C4-2B (cell line): ENCODE measurements at regions not wholly inside any gene's neighbourhood (a gene's known extent, or its start where the extent isn't known, plus 50 kb on each side); places are given as distances from the start of the nearest gene placed in this dataset.

Source experiments
- H3K27ac ChIP-seq: fragments of 450-650 bp; 2 replicates; pipeline ENCODE4 v1.5.1; 2017
- ZFX ChIP-seq: fragments of 450-650 bp; IDR thresholded peaks from 2 replicates; pipeline ENCODE4 v1.6.1; 2017
- TF ChIP-seq, protein P1 (sequence below): fragments of 450-650 bp; conservative IDR thresholded peaks from 2 replicates; pipeline ENCODE4 v1.5.1; 2017; ENCODE audit warnings: mild to moderate bottlenecking

DNA sequence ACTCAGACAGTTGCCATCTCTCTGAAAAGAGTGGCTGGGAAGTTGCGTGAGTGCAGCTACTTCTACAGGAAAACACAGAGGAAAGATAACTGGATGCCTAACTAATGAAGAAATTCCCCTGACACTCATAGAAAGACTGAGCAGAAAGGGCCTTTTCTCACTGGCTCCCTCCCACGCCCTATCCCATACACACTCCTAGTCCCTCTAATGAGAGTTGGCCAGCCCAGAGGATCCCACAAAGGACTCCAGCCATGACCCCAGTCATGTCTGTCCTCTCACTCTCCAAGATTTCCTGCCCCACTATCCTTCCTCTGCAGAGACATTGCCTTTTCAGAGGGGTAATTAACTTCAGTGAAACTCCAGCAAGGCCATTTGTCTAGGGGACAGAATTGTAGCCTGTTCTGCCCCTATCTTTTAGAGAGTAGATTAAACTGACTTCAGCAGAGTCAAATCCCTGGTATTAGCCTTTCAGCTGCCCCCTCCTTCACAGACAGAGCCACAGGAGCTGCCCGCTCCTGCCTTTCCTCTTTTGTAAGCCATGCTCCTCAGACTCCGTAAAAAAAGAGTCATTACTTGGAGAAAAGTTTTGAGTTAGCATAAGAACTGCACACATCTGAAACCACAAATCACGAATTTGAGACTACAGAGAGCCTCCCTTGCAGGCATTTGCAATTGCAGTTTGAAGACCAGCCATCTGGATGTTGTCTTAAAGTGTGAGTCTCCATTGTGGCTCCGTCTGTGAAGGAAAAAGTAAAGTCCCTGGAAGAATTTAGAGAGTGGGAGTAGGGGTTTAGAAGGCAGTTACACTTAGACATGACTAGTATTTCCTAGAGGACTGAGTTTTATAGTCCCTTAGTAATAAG lies 129.1 kb upstream of the SEMA6D start:
- TF ChIP-seq, protein P1, sequence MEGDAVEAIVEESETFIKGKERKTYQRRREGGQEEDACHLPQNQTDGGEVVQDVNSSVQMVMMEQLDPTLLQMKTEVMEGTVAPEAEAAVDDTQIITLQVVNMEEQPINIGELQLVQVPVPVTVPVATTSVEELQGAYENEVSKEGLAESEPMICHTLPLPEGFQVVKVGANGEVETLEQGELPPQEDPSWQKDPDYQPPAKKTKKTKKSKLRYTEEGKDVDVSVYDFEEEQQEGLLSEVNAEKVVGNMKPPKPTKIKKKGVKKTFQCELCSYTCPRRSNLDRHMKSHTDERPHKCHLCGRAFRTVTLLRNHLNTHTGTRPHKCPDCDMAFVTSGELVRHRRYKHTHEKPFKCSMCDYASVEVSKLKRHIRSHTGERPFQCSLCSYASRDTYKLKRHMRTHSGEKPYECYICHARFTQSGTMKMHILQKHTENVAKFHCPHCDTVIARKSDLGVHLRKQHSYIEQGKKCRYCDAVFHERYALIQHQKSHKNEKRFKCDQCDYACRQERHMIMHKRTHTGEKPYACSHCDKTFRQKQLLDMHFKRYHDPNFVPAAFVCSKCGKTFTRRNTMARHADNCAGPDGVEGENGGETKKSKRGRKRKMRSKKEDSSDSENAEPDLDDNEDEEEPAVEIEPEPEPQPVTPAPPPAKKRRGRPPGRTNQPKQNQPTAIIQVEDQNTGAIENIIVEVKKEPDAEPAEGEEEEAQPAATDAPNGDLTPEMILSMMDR, result no peak
- no peak for TF ChIP-seq ZFX
- H3K27ac ChIP-seq, result no peak overlapping the region

DNA sequence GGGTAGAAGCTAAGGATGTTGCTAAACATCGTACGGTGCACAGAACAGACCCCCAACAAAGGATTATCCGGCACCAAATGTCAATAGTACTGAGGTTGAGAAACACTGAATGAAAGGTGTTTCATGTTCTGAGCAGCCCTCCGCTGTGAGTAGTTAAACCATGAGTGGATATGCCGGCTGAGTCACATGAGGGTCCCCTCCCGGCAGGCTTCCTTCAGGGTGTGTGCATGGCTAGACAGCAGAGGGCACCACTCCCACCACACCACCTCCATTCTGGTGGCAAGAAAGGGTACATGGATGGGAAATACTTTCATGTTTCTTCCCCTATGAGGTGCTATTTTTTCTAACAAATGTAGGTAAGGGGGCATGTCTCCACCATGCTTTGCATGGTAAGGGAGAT lies 128.3 kb upstream of the SEMA6D start:
- no peak overlapping the region for H3K27ac ChIP-seq
- TF ChIP-seq ZFX, result no peak
- TF ChIP-seq, protein P1, result no peak

DNA sequence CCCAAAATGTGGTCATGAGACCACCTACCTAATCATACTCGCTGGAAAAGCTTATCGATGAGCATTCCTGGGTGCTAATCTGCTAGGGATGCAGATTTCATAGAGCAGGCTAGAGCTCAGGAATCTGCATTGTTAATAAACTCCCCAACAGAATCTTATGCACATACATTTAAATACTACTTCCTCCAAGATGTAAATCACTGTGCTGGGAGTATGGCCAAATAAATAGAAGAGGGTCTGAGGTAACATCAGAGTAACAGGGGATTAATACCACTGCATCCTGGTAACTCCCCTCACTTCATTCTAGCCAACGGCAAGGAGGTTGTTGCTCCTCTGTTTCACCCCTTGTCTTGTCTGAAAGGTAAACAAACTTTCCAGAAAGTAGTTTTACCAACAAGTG lies 118.3 kb upstream of the SEMA6D start:
- TF ChIP-seq ZFX, result no peak
- TF ChIP-seq, protein P1, result no peak
- H3K27ac ChIP-seq, result no peak overlapping the region

DNA sequence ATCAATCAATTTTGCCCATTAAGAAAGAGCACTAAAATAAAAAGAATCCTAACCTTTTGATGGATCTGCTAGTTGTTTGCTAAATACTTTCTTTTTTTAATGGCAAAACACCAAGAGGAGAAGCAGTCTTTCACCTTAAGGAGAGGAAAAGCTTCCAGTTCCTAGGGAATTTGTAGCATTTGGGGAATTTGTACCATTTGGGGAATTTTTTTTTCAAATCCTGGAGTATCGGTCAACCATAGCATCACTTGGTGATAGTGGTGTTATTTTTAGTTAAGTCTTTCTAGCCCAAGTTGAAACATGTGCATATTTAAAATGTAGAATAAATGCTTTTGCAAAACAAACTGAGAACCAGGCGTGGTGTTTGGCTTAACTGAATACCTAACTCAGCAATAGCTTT lies 117.5 kb upstream of the SEMA6D start:
- no peak for TF ChIP-seq ZFX
- TF ChIP-seq, protein P1, result no peak
- no peak overlapping the region for H3K27ac ChIP-seq

DNA sequence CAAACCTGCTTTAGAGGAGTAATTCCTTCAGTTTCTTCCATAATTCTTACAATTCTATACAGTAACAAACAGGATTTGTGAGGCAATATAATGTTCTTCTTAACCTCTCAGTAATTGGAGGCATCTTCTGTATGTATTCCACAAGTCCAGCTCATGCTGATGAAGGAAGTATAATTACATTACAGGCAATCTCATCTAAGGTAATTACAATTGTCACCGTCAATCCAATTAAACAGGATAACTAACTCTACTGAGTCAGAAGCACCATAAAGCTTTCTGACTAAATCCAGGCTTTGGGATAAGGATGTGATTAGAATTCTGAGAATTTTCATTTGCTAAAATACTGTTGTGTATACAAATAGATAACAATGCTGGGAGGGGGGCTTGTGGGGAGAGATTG lies 115.2 kb upstream of the SEMA6D start:
- TF ChIP-seq, protein P1, result no peak
- no peak for TF ChIP-seq ZFX
- H3K27ac ChIP-seq, result no peak overlapping the region

DNA sequence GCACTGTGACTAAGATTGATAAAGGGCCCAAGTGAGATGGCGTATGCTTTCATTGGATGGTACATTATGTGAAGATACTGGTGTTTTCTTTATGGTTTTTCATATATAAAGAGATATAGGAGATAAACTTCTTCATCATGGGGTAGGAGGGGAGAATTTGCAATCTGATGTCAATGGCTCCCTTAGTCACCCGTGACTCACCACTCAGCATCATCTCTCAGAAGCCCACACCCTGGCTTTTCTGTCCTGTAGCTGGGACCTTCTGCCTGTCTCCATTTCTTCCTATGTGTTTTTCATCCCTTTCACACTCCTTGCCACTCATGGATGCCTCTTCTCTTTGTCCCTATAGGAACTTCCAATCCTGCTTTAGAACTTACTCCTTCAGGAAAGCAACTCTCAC lies 114.3 kb upstream of the SEMA6D start:
- TF ChIP-seq, protein P1, result no peak
- TF ChIP-seq ZFX, result no peak
- H3K27ac ChIP-seq, result no peak overlapping the region

DNA sequence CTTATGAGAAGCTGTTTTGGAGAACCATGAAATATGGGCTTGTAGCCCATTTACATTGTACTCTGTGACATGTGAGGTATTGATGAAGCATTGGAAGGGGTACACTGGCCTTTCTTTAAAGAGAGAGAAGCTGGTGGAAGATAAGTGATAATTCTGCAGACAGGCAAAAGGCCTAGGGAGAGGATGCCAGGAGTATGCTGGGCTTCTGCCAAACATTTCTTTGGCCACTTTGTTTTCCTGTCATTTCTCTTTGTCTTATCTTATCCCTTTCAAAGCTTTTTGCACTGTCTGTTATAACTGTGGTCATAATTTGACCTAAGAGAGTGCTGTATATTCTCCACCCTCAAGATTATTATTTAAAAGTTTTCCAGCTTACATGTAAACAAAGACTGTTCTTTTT lies 109.6 kb upstream of the SEMA6D start:
- TF ChIP-seq ZFX, result no peak
- TF ChIP-seq, protein P1, result no peak
- H3K27ac ChIP-seq, result no peak overlapping the region
